HEK293T (cell line): ENCODE measurements at regions not wholly inside any gene's neighbourhood (a gene's known extent, or its start where the extent isn't known, plus 50 kb on each side); places are given as distances from the start of the nearest gene placed in this dataset.

ENCODE experiments used
- BHLHE40 ChIP-seq: fragments of 450-650 bp; IDR thresholded peaks from 2 replicates; pipeline ENCODE4 v1.6.1; 2016; ENCODE audit warnings: mild to moderate bottlenecking, moderate library complexity, borderline replicate concordance
- CTBP1 ChIP-seq: fragments of 450-650 bp; IDR thresholded peaks from 2 replicates; pipeline ENCODE4 v1.6.1; 2016; ENCODE audit warnings: borderline replicate concordance
- ELF4 ChIP-seq: fragments of 450-650 bp; IDR thresholded peaks from 2 replicates; pipeline ENCODE4 v1.6.1; 2017; ENCODE audit warnings: antibody characterized with exemption
- FOXM1 ChIP-seq: fragments of 450-650 bp; IDR thresholded peaks from 2 replicates; pipeline ENCODE4 v1.6.1; 2017; ENCODE audit warnings: mild to moderate bottlenecking, borderline replicate concordance
- L3MBTL2 ChIP-seq: fragments of 450-650 bp; conservative IDR thresholded peaks from 2 replicates; pipeline ENCODE4 v1.6.1; 2016; ENCODE audit warnings: mild to moderate bottlenecking
- LEF1 ChIP-seq: fragments of 450-650 bp; IDR thresholded peaks from 2 replicates; pipeline ENCODE4 v1.6.1; 2017; ENCODE audit warnings: mild to moderate bottlenecking, borderline replicate concordance
- TARDBP ChIP-seq: fragments of 450-650 bp; IDR thresholded peaks from 2 replicates; pipeline ENCODE4 v1.6.1; 2016
- ZNF384 ChIP-seq: fragments of 450-650 bp; IDR thresholded peaks from 2 replicates; pipeline ENCODE4 v1.6.1; 2016

GRCh38 chr4:166324321-166324720, 451.3 kb downstream of the TLL1 start:
- TF ChIP-seq CTBP1, result no peak
- TF ChIP-seq BHLHE40, result no peak
- no peak for TF ChIP-seq LEF1
- no peak for TF ChIP-seq ZNF384
- TF ChIP-seq ELF4, result no peak
- no peak for TF ChIP-seq TARDBP
- TF ChIP-seq FOXM1, result no peak
- TF ChIP-seq L3MBTL2, result no peak
